ENCODE measurements at regions not wholly inside any gene's neighbourhood (a gene's known extent, or its start where the extent isn't known, plus 50 kb on each side); places are given as distances from the start of the nearest gene placed in this dataset.

GRCh38 chr3:117308353-117308752 is 598.8 kb downstream of the TUSC7 start:
- TF ChIP-seq CTCF (IDR thresholded peaks at IDR 0.05) (no peak), POLR2A (IDR thresholded peaks at IDR 0.05) (no peak)

Data from prostate gland (tissue), 2 donors.